B cell (primary cell): ENCODE measurements at regions not wholly inside any gene's neighbourhood (a gene's known extent, or its start where the extent isn't known, plus 50 kb on each side); places are given as distances from the start of the nearest gene placed in this dataset.

ENCODE experiments used
- ATAC-seq: fragments of 200-7000 bp; cut with Tn5 transposase; one replicate; pipeline ENCODE4 v1.10.0; 2021; ENCODE audit warnings: low read depth, mild to moderate bottlenecking, moderate number of reproducible peaks, moderate library complexity
- CTCF ChIA-PET: fragments of 350-600 bp; sonication (Branson Sonifier 250); formaldehyde crosslinking; loops from one replicate; lab custom pipeline; 2021; ENCODE audit warnings: antibody characterized with exemption, inconsistent platforms; lab: Charles Lee
- POLR2A ChIA-PET: fragments of 350-600 bp; sonication (Branson Sonifier 250); formaldehyde crosslinking; loops from one replicate; lab custom pipeline; 2021; ENCODE audit warnings: antibody characterized with exemption; lab: Charles Lee
- DNase-seq: peaks from one replicate; pipeline ENCODE4 v3.0.0; 2013
- H2AFZ ChIP-seq: 2 replicates; pipeline ENCODE4 v1.6.1; 2012; ENCODE audit warnings: mild to moderate bottlenecking, low read depth, low read length; ENCODE audit not compliant: insufficient read depth, poor library complexity, severe bottlenecking
- H3K27ac ChIP-seq, 2 donors: 1 replicate in 1 of 2; 2 replicates in 1 of 2; pipeline ENCODE4 v1.5.1; 2012 to 2013; ENCODE audit warnings: low read length in 2 of 2, mild to moderate bottlenecking in 2 of 2, moderate library complexity in 1 of 2
- H3K27me3 ChIP-seq, 4 experiments: fragments of 200-600 bp in 1 of 4; sonication (generic) in 1 of 4; replicated peaks in 1 of 4; 1 replicate in 2 of 4; 2 replicates in 2 of 4; pipeline versions ENCODE4 v1.6.1 to v1.7.0; 2013 to 2016; ENCODE audit warnings: low read length in 3 of 4, mild to moderate bottlenecking in 2 of 4, mixed read lengths in 1 of 4, moderate library complexity in 1 of 4; ENCODE audit not compliant: insufficient read depth in 4 of 4, control insufficient read depth in 3 of 4; ENCODE audit errors: control extremely low read depth in 1 of 4
- H3K36me3 ChIP-seq, 2 experiments: replicated peaks in 1 of 2; 1 replicate in 1 of 2; 2 replicates in 1 of 2; pipeline versions ENCODE4 v1.6.1 to v1.7.1; 2013; ENCODE audit warnings: low read length in 1 of 2; ENCODE audit not compliant: insufficient read depth in 2 of 2, control insufficient read depth in 1 of 2; ENCODE audit errors: control extremely low read depth in 1 of 2, extremely low read depth in 1 of 2
- H3K4me1 ChIP-seq, 2 donors: fragments of 200-600 bp in 1 of 2; sonication (generic) in 1 of 2; 1 replicate in 1 of 2; 2 replicates in 1 of 2; pipeline versions ENCODE4 v1.5.1 to v1.6.1; 2013 to 2017; ENCODE audit warnings: low read length in 2 of 2; ENCODE audit not compliant: control insufficient read depth in 2 of 2, insufficient read depth in 2 of 2
- H3K4me2 ChIP-seq: replicated peaks from 2 replicates; pipeline ENCODE3; 2012; ENCODE audit warnings: mild to moderate bottlenecking, low read depth, low read length; ENCODE audit not compliant: poor library complexity, severe bottlenecking
- H3K4me3 ChIP-seq, 5 experiments: fragments of 200-600 bp in 1 of 5; sonication (generic) in 1 of 5; 1 replicate in 3 of 5; 2 replicates in 2 of 5; pipeline versions ENCODE4 v1.5.1 to v1.7.0; 2011 to 2016; ENCODE audit warnings: low read length in 4 of 5, mild to moderate bottlenecking in 4 of 5, low read depth in 2 of 5, control low read depth in 1 of 5, moderate library complexity in 1 of 5; ENCODE audit not compliant: insufficient read depth in 1 of 5; ENCODE audit errors: control extremely low read depth in 1 of 5, extremely low read depth in 1 of 5
- H3K79me2 ChIP-seq: fragments of 200-600 bp; sonication (generic); one replicate; pipeline ENCODE4 v1.6.0; 2016; ENCODE audit warnings: low read length; ENCODE audit not compliant: control insufficient read depth, insufficient read depth
- H3K9ac ChIP-seq: fragments of 200-600 bp; sonication (generic); 2 replicates; pipeline ENCODE4 v1.6.1; 2017; ENCODE audit warnings: mild to moderate bottlenecking, low read length, moderate library complexity
- H3K9me3 ChIP-seq, 3 donors: one replicate each; pipeline versions ENCODE4 v1.6.1 to v1.7.1; 2013; ENCODE audit warnings: low read length in 2 of 3; ENCODE audit not compliant: control insufficient read depth in 2 of 3, insufficient read depth in 1 of 3; ENCODE audit errors: control extremely low read depth in 1 of 3
- H4K20me1 ChIP-seq: 2 replicates; pipeline ENCODE4 v1.6.0; 2012; ENCODE audit warnings: mild to moderate bottlenecking, low read length; ENCODE audit not compliant: insufficient read depth, control insufficient read depth, poor library complexity, severe bottlenecking
- H3K27ac Mint-ChIP-seq: one replicate; pipeline ENCODE4 v1.8.0; 2021; ENCODE audit warnings: mixed read lengths
- H3K27me3 Mint-ChIP-seq: one replicate; pipeline ENCODE4 v1.8.0; 2021; ENCODE audit warnings: mixed read lengths
- H3K4me1 Mint-ChIP-seq: one replicate; pipeline ENCODE4 v1.8.0; 2021; ENCODE audit warnings: mixed read lengths
- H3K4me3 Mint-ChIP-seq: one replicate; pipeline ENCODE4 v1.8.0; 2021; ENCODE audit warnings: mixed read lengths
- H3K9me3 Mint-ChIP-seq: one replicate; pipeline ENCODE4 v1.8.0; 2022; ENCODE audit warnings: mixed read lengths; ENCODE audit not compliant: insufficient read depth
- CTCF ChIP-seq: fragments of 200-600 bp; IDR thresholded peaks from one replicate; pipeline ENCODE4 v1.8.0; 2022; ENCODE audit warnings: antibody characterized with exemption, mild to moderate bottlenecking
- EZH2 ChIP-seq: IDR thresholded peaks from 2 replicates; pipeline ENCODE4 v1.6.1; 2012; ENCODE audit warnings: borderline replicate concordance, low read depth, mild to moderate bottlenecking, moderate library complexity, low read length; ENCODE audit not compliant: insufficient read depth, poor library complexity, severe bottlenecking
- WGBS: methylation state at CpG from one replicate; pipeline ENCODE4 v1.1.5; 2013; ENCODE audit warnings: missing lambda C conversion rate; ENCODE audit not compliant: insufficient coverage; 5-methylcytosine and 5-hydroxymethylcytosine counted together
- intact Hi-C: fragments of 100-400 bp; cut with micrococcal nuclease; formaldehyde crosslinking; loops from one replicate; pipeline ENCODE4 v1.10.0; 2022

- H3K9me3 ChIP-seq = no peaks in the 10 kb centered on the region
- ChIA-PET POLR2A (no interaction called here), CTCF (no interaction called here)
- TF ChIP-seq CTCF = no peak
- TF ChIP-seq EZH2 = no peak
- Mint-ChIP-seq H3K4me3 (no peak overlapping the region), H3K9me3 (no peaks in the 10 kb centered on the region), H3K27me3 (no peaks in the 10 kb centered on the region), H3K4me1 (no peaks in the 10 kb centered on the region), H3K27ac (no peak overlapping the region)
- ATAC-seq (no peak), DNase-seq (no peak)
- no peaks in the 10 kb centered on the region for H3K27me3 ChIP-seq
- no peaks in the 10 kb centered on the region for H3K36me3 ChIP-seq
- H2AFZ ChIP-seq = no peak overlapping the region
- intact Hi-C loops = no loop called here
- no peak overlapping the region for H3K9ac ChIP-seq
- WGBS = 67% methylated on average over 5 of the region's 6 CpGs
- H3K79me2 ChIP-seq = no peaks in the 10 kb centered on the region
- no peak overlapping the region for H3K27ac ChIP-seq
- H3K4me3 ChIP-seq = no peak overlapping the region
- H3K4me2 ChIP-seq = no peak overlapping the region
- no peaks in the 10 kb centered on the region for H4K20me1 ChIP-seq
- H3K4me1 ChIP-seq = no peaks in the 10 kb centered on the region
Measured at GRCh38 chr4:45596379-45597101, 527.3 kb downstream of the GABRG1 start.

GRCh38 chr4:45580334-45580733, 543.5 kb downstream of the GABRG1 start:
- ChIA-PET POLR2A (no interaction called here), CTCF (no interaction called here)
- no peak for DNase-seq
- Mint-ChIP-seq H3K9me3 (peaks cover 2% of the 10 kb centered on the region), H3K4me1 (no peaks in the 10 kb centered on the region), H3K27ac (no peak overlapping the region), H3K4me3 (no peak overlapping the region), H3K27me3 (no peaks in the 10 kb centered on the region)
- H3K79me2 ChIP-seq = no peaks in the 10 kb centered on the region
- no peak for TF ChIP-seq CTCF
- no peak for TF ChIP-seq EZH2
- peaks cover 0 to 8% (median 2%) of the 10 kb centered on the region in 3 donors for H3K9me3 ChIP-seq
- ATAC-seq = no peak
- no peak overlapping the region for H3K4me3 ChIP-seq
- no peaks in the 10 kb centered on the region for H3K36me3 ChIP-seq
- no peak overlapping the region for H3K4me2 ChIP-seq
- H3K27me3 ChIP-seq = no peaks in the 10 kb centered on the region
- WGBS = no CpG with 5 or more reads among the region's 3 CpGs
- intact Hi-C loops = no loop called here
- H3K27ac ChIP-seq = no peak overlapping the region
- no peaks in the 10 kb centered on the region for H3K4me1 ChIP-seq
- no peaks in the 10 kb centered on the region for H4K20me1 ChIP-seq
- H3K9ac ChIP-seq = no peak overlapping the region
- no peak overlapping the region for H2AFZ ChIP-seq
